ENCODE measurements at regions not wholly inside any gene's neighbourhood (a gene's known extent, or its start where the extent isn't known, plus 50 kb on each side); places are given as distances from the start of the nearest gene placed in this dataset.

DNA sequence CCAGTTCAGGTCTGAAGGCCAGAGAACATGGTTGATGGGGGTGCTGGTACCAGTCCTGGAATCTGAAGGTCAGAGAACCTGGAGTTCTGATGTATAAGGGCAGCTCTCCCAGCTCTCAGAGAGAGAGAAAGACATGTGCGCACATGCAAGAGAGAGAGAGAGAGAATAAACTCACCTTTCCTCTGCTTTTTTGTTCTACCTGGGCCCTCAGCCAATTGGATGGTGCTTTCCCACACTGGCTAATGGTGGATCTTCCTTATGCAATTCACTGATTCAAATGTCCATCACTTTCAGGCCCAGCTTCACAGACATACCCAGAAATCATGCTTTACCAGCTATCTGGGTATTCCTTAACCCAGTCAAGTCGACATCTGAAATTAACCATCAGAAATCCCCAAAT lies 377.7 kb upstream of the MEX3C start:
- no peak for DNase-seq (ENCODE audit: low read depth in 2 of 2, low spot score in 1 of 2)

DNA sequence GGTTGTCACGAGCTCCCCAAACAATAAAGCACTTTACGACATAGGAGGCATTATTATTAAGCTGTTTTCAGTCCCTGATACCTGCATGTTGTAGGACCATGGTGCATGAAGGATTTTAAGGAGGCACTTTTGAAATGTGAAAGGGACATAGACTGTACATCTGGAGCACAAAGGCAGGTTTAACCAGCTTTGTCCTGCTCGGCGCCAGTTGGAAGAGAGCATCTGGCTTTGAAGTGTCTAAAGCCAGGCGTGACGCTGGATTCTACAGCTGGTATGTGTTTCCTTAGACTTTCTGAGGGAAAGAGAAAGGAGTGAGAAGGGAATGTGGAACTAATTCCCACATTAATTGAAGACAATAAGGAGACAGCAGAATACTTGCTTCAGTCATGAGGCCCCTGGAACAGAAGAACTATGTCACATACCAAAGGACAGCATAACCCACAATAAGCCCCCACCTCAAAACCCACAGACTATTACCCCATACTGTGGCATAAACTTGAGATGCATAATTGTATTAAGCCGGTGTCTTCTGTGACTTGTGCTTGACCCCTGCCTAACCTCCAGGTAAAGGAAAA lies 381.0 kb upstream of the MEX3C start:
- DNase-seq (ENCODE audit: low read depth in 2 of 2, low spot score in 1 of 2): no peak

DNA sequence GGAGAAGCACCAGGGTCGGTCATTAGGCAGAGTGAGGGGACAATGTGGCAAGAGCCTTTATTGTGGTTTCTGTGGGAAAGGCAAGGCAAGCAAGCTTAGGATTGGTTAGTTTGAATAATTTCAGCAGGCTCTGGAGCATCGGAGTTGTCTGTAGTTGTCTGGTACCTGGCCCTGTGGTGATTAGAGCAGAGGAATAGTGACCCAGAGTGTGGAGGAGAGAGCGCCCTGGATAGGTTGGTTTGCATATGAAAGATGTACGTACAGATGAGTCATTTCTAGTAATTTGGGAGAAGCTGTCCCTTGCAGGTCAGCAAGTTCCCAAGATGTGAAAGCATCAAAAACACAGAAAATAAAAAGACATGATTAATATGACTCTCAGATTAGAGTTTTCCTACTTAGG lies 383.1 kb upstream of the MEX3C start:
- no peak for DNase-seq (ENCODE audit: low read depth in 2 of 2, low spot score in 1 of 2)

DNA sequence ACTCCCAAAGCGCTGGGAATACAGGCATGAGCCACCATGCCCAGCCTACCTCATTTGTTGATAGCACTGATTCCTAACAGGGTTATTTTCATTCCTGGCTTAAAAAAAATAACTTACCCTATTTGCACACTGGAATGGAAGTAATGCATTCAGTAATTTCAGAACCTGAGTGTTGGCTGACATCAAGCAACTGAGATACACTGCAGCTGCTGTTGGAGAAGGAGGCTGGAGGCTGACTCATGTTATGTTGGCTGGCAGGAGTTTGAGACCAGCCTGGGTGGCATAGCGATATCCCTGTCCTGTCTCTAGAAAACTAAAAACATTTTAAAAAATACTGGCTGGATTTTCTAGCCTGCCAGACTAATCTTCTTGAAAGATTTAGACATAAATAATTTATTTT lies 385.1 kb upstream of the MEX3C start:
- no peak for DNase-seq (ENCODE audit: low read depth in 2 of 2, low spot score in 1 of 2)

DNA sequence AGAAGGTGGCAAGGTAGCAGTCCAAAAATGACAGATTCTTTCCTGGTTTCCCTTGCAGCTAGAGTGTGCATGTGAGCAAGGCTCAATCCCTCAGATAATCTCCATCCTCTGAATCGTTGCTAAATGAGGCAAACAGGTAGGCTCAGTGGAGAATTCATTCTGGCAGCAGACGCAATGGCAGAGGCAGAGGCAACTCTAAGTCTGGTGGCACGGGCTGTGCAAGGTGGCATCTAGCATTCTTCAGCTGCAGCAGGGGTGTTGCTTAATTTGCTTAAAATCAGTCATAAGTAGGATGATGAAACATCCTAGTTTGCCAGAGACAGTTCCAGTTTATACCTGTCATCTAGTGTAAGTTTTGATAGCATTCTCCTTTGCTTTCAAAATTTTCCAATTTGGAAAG lies 391.1 kb upstream of the MEX3C start:
- no peak for DNase-seq (ENCODE audit: low read depth in 2 of 2, low spot score in 1 of 2)

DNA sequence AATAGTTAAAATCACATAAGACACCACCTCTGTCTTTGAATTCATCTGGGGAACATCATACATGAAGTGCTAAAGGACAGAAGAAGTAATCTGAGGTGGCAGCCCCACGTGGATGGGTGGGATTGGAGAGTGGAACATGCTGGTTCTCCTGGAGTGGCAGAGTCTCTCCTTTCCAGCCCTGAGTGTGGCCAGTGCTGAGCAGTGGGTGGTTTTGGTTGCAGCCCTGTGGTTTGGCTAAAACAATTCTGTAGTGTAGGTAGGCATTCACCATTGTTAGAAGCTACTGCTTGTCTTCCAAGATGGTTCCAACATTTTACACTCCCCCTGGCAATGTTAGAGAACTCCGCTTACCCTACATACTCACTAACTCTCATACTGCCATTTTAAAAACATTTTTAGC lies 396.4 kb upstream of the MEX3C start:
- DNase-seq (ENCODE audit: low read depth in 2 of 2, low spot score in 1 of 2): no peak

DNA sequence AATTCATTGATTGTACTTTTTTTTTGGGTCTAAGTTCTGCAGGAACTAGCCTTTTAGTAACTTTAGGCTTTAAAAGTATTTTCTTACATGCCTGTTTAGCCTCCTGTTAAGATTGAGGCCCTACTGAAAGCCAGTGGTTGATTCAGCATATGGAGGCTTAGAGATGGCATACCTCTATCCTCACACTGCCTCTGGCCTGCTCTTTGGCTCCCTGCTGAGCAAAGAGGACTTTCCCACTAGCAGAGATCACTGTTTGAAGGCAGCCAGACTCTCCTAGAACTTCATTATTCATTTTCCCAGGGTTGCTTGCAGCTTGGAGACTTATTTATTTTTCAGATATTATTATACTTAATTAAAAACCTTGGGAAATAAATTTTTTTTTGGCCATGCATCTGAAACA lies 405.6 kb upstream of the MEX3C start:
- no peak for DNase-seq (ENCODE audit: low read depth in 2 of 2, low spot score in 1 of 2)

DNA sequence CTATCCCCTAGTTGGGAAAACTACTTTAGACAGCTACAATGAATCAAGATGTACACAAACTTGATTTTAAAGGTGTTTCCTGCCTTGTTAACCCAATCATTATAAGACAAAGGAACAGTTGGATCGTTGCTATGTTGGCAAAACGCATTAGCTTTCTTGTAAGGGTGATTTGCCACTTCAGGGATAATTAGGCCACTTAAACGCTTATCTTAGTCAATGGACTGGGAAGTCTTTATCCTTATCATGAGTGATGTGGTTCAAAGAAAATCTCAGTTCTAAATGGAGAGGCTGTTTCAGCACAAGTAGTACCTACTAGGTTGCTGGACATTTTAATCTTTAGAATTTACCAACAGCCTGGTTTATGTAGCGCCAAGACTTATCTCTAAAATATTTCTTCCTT lies 406.1 kb upstream of the MEX3C start:
- no peak for DNase-seq (ENCODE audit: low read depth in 2 of 2, low spot score in 1 of 2)

DNA sequence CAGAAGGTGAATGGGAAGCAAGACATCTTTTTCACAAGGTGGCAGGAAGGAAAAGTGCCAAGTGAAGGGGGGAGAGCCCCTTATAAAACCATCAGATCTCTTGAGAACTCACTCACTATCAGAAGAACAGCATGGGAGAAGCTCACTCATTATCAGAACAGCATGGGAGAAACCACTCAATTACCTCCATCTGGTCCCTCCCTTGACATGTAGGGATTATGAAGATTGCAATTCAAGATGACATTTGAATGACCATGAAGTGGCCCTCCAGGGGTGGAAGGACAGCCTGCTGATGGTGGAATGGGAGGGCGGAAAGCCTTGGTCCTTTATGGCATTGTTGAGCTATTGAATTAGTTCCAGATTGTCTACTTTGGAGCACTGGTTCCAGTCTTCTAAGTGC lies 413.0 kb upstream of the MEX3C start:
- no peak for DNase-seq (ENCODE audit: low read depth in 2 of 2, low spot score in 1 of 2)

DNA sequence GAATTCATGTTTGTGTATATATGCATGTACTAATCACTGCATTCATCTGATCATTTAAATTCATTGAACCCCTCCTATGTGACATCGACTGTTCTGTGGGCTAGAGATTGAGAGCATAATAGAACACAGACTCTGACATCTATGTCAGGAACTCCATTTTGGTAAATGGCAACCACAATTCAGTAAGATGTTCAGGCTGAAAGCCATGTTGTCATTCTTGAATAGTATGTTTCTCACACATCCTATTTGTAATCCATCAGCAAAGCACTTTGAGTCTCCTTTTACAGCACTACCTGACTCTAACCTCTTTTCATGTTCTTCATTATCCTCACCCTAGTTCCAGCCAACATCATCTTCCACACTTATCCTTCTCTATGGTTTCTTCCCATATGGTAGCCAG lies 413.8 kb upstream of the MEX3C start:
- DNase-seq (ENCODE audit: low read depth in 2 of 2, low spot score in 1 of 2): no peak

DNA sequence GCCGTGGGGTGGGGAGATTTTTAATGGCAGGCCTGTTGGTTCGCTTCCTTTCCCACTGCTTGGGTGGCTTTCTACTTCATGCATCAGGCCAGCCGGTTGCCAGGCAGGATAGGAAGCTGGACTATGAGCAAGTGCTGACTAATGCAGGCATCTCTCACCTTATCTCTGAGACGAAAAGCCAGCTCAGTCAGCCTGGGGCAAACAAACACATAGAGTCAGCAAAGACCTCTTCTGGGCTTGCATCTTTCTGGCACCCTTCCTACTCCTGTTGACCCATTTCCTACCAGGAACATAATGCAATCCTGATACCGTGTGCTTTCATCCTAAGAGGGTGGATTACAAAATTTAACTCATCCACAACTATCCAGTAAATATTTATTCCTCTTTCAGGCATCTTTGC lies 416.6 kb upstream of the MEX3C start:
- no peak for DNase-seq (ENCODE audit: low read depth in 2 of 2, low spot score in 1 of 2)

DNA sequence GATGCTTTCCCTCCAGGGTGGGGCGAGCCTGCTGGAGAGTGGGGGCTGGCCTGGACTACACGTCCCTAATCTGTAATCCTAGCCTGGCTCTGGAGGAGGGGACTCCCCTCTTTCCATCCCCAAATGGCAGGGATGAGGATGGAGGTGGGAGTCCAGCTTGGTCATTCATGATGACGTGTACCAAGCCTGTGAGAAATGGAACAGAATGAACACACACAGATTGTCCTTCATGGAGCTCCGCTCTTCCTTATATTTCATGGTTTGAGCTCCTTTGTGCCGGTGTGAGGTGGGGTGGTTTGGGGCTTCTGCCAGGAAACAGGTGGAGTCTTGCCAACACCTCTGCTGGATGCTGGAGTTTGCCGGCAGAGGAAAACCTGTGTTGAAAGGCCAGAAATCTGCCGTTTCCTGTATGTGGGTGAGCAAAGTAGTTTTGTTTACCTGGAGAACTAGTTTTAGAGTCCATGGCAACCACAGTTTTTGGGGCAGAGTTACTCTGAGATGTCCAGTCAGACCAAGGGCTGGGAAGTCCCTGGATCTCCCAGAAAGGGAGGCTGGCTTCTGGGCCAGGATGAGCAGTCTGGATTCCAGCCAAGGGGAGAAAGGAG lies 417.6 kb upstream of the MEX3C start:
- DNase-seq (ENCODE audit: low read depth in 2 of 2, low spot score in 1 of 2): no peak

DNA sequence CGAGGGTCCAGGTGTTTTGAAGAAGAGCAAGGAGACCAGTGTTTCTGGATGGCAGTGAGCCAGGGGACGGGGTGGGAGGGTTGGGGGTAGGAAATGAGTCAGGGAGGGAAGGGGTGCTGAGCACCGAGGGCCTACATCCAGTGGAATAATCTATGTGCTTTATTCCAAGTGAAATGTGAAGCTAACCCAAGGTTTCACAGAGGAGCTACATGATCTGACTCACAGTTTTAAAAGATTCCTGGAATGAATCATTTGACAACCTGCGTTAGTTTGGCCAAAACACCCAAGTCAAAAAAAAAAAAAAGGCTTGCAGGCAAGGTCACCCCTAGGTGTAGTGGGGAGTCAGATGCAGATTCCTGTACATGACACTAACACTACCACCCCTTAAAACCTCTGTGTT lies 419.7 kb upstream of the MEX3C start:
- DNase-seq (ENCODE audit: low read depth in 2 of 2, low spot score in 1 of 2): no peak

DNA sequence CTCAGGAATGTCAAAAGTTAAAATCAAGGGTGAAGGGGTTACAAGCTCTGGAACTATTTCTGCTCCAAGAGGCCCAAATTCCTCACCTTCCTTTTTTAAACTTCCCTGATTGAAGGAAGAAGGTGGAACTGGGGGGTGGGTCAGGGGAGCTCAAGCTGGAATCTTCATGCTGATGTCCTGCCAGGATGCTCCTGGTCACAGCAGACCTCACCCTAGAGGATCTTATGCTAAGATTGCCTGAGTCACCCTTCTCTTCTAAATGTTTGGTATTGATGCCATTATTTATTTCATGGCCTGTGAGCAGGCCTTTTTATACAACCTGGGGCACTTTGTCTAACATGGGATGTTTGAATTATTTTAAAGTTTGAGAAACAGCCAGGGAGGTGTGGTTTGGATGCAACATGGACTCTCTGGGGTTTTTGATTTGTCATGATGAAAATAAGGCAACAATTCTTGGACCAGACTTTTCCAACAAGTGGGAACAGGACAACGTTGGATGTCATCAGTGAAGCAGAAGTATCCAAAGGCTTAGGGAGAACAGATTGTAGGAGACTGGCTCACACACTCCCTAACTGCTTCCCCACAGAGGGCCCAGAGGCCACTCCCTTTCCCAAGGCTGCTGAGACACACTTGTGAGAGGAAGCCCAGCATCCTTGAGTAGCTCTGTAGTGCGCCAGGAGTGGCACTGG lies 420.2 kb upstream of the MEX3C start:
- no peak for DNase-seq (ENCODE audit: low read depth in 2 of 2, low spot score in 1 of 2)

DNA sequence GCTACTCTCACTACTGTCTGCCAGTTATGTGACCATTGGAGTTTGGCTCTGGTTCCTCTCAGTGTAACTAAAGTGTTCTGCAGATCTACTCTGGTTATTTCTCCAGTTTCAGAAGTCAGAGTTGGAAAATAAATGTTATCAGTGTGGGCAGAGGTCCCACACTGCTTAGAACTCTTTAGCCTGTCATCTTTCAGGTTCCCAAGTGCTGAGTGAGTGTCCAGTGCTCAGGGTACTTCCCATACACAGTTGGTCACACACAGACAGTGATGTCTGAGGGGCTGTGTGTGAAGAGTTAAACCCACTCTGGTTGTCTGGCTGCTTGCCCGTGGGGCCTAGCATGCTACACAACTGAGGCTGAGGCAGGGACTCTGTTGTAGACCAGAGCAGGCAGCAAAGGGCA lies 421.8 kb upstream of the MEX3C start:
- DNase-seq (ENCODE audit: low read depth in 2 of 2, low spot score in 1 of 2): no peak

DNA sequence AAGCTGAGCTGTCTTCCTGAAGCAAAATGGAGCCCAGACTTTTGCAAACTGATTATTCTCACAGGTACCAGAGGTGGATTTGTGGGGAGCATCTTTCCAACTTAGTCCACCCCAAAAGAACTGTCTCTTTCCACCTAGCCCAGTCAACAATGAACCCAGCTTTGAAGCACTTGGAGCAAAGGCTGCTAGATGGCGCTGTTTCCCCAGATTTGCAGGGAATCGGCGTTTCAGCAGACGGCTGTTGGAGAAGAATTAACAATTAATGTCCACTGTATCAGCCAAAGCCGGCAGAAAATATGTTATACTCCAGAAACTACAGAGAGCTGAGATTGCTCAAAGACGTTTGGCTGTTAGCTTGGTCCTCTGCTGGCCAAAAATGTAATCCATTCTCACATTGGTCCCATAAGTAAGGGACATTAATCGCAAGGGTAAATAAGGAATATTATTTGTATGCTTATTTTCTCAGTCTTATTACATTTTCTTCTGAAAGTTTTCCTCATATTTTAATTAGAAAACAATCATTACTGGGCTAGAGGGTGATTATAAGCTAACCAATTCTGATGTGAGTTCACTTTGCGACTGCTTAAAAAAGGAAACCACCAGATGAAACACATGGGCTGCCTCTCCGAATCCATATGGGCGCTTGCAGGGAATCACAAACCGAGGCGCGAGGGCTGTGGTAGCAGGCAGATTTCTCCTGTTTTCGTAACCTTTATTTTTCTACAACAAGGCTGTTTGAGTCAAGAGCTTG lies 423.8 kb upstream of the MEX3C start:
- DNase-seq (ENCODE audit: low read depth in 2 of 2, low spot score in 1 of 2): no peak

DNA sequence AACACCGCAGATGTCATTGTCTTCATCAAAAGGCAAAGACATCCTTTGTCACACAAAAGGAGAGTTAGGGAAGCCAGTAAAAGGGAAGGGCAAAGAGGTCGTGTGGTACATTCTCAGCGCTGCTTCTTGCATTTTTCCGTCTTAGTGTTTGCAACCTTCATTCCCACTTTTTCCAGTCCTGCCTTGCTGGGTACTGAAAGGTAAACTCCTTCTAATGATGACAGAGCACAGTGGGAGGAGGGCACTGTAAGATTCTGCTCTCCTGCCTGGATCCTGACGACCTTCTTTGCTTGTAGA lies 424.3 kb upstream of the MEX3C start:
- DNase-seq (ENCODE audit: low read depth in 2 of 2, low spot score in 1 of 2): no peak

DNA sequence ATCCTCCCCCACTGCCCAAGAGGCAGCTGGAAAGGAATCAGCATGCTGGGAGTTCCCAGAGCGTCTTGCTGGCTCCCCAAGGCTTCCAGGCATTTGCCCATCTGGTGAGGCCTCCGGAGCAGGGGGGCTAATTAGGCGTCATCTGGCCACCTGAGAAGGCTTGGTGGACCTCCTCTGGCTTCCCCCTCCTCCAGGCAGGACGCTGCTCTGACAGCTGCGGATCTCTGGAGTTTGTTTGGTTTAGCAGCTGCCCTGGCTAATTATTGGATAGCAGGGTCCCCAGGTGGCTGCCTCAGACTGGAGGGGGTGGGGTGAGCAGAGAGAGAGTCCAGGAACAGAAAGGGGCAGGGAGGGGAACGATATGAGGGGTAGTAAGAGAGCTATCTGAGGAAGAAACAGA lies 425.2 kb upstream of the MEX3C start:
- DNase-seq (ENCODE audit: low read depth in 2 of 2, low spot score in 1 of 2): no peak

DNA sequence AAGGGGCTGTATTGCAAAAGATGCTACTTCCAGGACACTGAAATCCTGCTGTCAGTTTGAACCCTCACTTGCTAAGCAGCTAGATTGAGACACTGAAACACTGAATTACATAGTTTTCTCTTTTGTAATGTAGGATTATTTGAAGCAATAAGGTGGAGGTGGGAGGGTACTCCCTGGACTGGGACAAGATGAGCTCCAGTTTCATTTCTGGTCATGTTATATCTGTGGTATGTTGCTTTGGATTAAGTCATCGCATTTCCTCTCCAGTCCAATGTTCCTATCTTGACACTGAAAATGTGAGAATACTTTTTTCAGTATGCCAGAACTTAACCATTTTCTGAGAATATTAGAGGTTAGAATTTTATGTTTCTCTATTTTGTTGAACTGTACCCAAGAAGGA lies 426.2 kb upstream of the MEX3C start:
- no peak for DNase-seq (ENCODE audit: low read depth in 2 of 2, low spot score in 1 of 2)

DNA sequence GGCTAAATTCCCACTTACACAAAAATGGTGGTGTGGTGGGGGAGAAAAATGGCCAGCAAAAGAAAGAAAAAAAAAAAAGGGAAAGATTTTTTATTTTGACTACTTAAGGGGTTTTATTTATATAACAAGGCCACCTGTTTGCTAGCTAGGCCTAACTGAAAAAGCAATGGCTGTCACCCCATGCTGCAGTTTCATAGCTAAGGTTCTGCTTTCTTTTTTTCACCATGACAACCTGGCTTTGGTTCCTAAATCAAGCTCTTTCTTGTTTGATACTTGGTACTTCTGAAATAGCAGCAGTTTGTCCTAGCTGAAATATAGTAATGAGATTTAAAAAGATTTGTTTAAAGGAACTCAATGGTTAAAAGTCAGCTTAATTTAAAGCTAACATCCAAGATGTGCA lies 433.2 kb upstream of the MEX3C start:
- DNase-seq (ENCODE audit: low read depth in 2 of 2, low spot score in 1 of 2): no peak

DNA sequence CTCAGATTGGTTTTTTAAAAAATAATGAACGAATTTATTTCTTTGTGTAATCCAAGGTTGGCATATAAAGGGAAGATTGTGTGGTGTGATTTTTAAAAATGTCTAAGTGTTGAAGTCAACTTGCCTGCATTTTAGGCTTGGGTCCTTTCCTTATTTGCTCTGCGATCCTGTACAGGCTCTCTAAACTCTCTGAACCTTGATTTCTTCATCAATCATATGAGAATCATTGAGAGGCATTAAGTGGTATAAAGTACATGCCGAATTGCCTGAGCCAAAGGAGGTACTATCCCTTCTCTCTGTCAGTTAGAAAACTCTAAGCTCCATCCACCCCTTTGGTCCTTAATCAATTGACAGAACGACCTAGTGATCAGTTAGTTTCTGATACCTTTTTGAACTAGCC lies 440.4 kb upstream of the MEX3C start:
- no peak for DNase-seq (ENCODE audit: low read depth in 2 of 2, low spot score in 1 of 2)

DNA sequence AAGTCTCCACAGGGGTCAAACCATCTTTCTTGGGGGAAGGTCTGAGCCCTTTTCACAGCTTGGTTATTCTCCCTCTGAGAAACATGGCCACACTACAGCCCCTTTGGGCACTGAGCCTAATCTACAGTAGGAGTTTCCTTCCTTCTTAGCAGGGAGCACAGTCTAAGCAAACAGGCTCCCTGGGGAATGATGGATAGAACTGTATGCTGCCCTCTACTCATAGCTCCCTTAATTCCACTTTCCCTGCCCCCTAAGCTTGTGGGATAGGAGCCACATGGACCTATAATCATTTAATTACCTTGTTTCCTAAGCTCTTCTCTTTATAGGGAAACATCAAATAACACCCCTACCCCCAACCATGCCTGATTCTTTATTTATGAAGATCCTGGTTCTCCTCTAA lies 442.1 kb upstream of the MEX3C start:
- DNase-seq (ENCODE audit: low read depth in 2 of 2, low spot score in 1 of 2): no peak

DNA sequence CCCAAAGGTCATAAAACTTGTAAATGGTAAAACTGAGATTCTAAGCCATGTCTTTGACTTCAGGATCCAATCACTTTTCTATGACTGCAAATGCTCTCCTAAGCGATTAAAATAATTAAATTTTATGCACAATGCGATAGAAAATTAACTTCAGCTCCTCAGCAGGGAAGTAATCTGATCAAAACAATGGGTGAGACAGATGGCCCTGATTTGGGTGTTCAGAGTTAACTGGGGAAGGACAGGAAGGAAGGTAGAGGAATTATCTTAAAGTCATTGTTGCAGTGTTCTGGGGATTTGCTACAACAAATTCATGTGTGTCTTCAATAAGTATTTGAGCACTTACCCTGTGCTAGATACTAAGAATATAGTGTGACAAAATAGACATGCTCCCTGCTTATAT lies 446.0 kb upstream of the MEX3C start:
- no peak for DNase-seq (ENCODE audit: low read depth in 2 of 2, low spot score in 1 of 2)

All from stimulated activated CD8-positive, alpha-beta memory T cell treated with anti-CD3 and anti-CD28 coated beads, Interleukin-4, amount 100 ng/mL, for 1 hour (primary cell).